ENCODE measurements at regions not wholly inside any gene's neighbourhood (a gene's known extent, or its start where the extent isn't known, plus 50 kb on each side); places are given as distances from the start of the nearest gene placed in this dataset.
A peak's percentile ranks its signal among the peaks of the same experiment; 100 is the strongest.

DNA sequence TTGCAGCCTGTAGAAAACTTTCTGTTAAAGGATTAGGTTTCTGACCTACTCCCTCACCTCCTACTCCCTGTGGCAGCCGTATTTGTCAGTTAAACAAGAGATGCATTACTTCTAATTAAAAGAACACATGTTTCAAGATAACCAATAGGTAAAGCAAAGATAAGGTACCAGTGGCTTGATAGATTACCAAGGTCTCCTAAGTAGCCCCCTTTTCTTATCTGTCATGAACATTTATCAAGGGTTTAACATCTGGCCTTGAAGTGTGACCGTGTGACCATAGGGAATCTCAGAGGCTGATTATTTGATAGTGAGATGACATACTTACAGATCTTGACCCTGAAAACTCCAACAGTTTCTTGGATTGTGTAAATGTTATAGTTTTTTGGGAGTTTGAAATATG is 764.0 kb upstream of the EDIL3 start:
- Histone ChIP-seq H3K4me2 (ENCODE audit: insufficient read depth, low read length, poor library complexity, severe bottlenecking) (no peak overlapping the region), H2AFZ (ENCODE audit: low read length) (no peak overlapping the region), H3K4me3 (ENCODE audit: low read length in 2 of 2) (no peak overlapping the region), H3K79me1 (ENCODE audit: low read depth, low read length) (no peaks in the 10 kb centered on the region), H3K4me1 (ENCODE audit: control insufficient read depth in 2 of 2, insufficient read depth in 1 of 2, low read depth in 1 of 2, low read length in 2 of 2) (no peaks in the 10 kb centered on the region), H3K9me3 (replicated peaks in 1 of 2; ENCODE audit: control insufficient read depth in 2 of 2, insufficient read depth in 1 of 2, low read depth in 1 of 2, low read length in 2 of 2) (no peaks in the 10 kb centered on the region), H3K18ac (ENCODE audit: low read length) (no peak overlapping the region), H3K9ac (ENCODE audit: low read depth, low read length, poor library complexity) (no peak overlapping the region), H2BK15ac (ENCODE audit: low read length) (no peak overlapping the region), H2BK120ac (ENCODE audit: low read depth, low read length) (no peak overlapping the region), H3K14ac (ENCODE audit: low read length) (no peak overlapping the region), H4K91ac (ENCODE audit: low read depth, low read length, poor library complexity) (no peak overlapping the region), H2BK5ac (ENCODE audit: low read length) (no peak overlapping the region), H3K27ac (replicated peaks; ENCODE audit: low read length) (no peak overlapping the region), H3K4ac (ENCODE audit: low read length) (no peak overlapping the region), H3K27me3 (ENCODE audit: control insufficient read depth in 3 of 3, insufficient read depth in 3 of 3, low read depth in 1 of 3, low read length in 3 of 3) (no peaks in the 10 kb centered on the region), H2BK12ac (ENCODE audit: low read length) (no peak overlapping the region), H2AK5ac (ENCODE audit: low read depth, low read length) (no peak overlapping the region), H4K8ac (ENCODE audit: low read depth, low read length) (no peak overlapping the region), H3K36me3 (replicated peaks in 1 of 2; ENCODE audit: control insufficient read depth in 2 of 2, insufficient read depth in 2 of 2, low read length in 2 of 2) (no peaks in the 10 kb centered on the region), H3K23ac (ENCODE audit: low read depth, low read length, poor library complexity) (no peak overlapping the region)
- DNase-seq (ENCODE audit: low spot score) = no peak
- no CpG with 5 or more reads among the region's 2 CpGs for WGBS, 2 donors (ENCODE audit: extremely low coverage in 2 of 2, insufficient read length in 2 of 2, insufficient replicate concordance in 1 of 2)

DNA sequence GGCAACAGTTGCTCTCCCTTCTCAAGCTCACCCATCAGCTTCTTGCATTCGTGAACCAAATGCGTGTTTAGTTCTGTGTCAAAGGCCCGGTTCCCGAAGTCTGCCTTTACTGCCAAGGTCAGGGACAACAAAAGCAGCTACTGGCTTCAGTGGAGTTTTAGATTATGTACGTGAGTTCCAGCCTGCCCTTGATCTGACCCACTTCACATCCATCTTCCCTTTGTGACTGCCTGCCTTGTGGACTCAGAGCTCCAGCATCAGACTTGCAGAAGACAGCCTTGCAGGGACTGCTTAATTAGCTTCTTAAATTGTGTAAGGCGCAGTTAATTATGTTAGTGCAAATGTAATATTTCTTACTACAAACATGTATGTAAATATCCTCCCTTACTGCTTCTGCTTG is 774.7 kb upstream of the EDIL3 start:
- no peak overlapping the region for H3K23ac ChIP-seq (ENCODE audit: low read depth, low read length, poor library complexity)
- no peaks in the 10 kb centered on the region for H3K9me3 ChIP-seq (replicated peaks in 1 of 2; ENCODE audit: control insufficient read depth in 2 of 2, insufficient read depth in 1 of 2, low read depth in 1 of 2, low read length in 2 of 2)
- H2BK12ac ChIP-seq (ENCODE audit: low read length) = no peak overlapping the region
- no peak overlapping the region for H2BK5ac ChIP-seq (ENCODE audit: low read length)
- WGBS, 2 donors (ENCODE audit: extremely low coverage in 2 of 2, insufficient read length in 2 of 2, insufficient replicate concordance in 1 of 2) = no CpG with 5 or more reads among the region's 6 CpGs
- no peak overlapping the region for H4K8ac ChIP-seq (ENCODE audit: low read depth, low read length)
- H2BK120ac ChIP-seq (ENCODE audit: low read depth, low read length) = no peak overlapping the region
- H3K9ac ChIP-seq (ENCODE audit: low read depth, low read length, poor library complexity) = no peak overlapping the region
- H2AK5ac ChIP-seq (ENCODE audit: low read depth, low read length) = no peak overlapping the region
- no peaks in the 10 kb centered on the region for H3K79me1 ChIP-seq (ENCODE audit: low read depth, low read length)
- H3K14ac ChIP-seq (ENCODE audit: low read length) = no peak overlapping the region
- H3K27ac ChIP-seq (replicated peaks; ENCODE audit: low read length) = no peak overlapping the region
- no peak overlapping the region for H2BK15ac ChIP-seq (ENCODE audit: low read length)
- H3K4me3 ChIP-seq (ENCODE audit: low read length in 2 of 2) = no peak overlapping the region
- H3K4me1 ChIP-seq (ENCODE audit: control insufficient read depth in 2 of 2, insufficient read depth in 1 of 2, low read depth in 1 of 2, low read length in 2 of 2) = no peaks in the 10 kb centered on the region
- no peak overlapping the region for H3K18ac ChIP-seq (ENCODE audit: low read length)
- H3K36me3 ChIP-seq (replicated peaks in 1 of 2; ENCODE audit: control insufficient read depth in 2 of 2, insufficient read depth in 2 of 2, low read length in 2 of 2) = no peaks in the 10 kb centered on the region
- no peak for DNase-seq (ENCODE audit: low spot score)
- no peak overlapping the region for H2AFZ ChIP-seq (ENCODE audit: low read length)
- no peak overlapping the region for H4K91ac ChIP-seq (ENCODE audit: low read depth, low read length, poor library complexity)
- no peak overlapping the region for H3K4me2 ChIP-seq (ENCODE audit: insufficient read depth, low read length, poor library complexity, severe bottlenecking)
- no peak overlapping the region for H3K4ac ChIP-seq (ENCODE audit: low read length)
- H3K27me3 ChIP-seq (ENCODE audit: control insufficient read depth in 3 of 3, insufficient read depth in 3 of 3, low read depth in 1 of 3, low read length in 3 of 3) = no peaks in the 10 kb centered on the region

DNA sequence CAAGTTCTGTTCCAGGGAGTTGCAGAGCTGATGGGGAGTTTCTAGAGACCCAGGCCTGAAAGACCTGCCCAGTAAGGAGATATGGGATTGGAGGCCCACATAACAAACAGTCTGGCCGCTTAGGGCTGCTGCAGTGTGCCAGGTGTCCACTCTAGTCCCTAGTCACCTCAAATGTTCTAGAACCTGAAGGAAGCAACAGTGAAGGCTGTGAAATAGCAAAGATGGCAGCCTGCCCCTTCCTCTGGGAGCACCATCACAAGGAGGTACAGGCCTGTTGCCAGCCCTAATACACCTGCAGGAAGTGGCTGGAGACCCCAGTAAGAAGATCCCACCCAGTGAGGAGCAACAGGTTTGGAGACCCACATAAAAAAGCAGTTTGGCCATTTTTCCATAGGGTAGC is 783.8 kb upstream of the EDIL3 start:
- Histone ChIP-seq H2AFZ (ENCODE audit: low read length) (no peak overlapping the region), H3K18ac (ENCODE audit: low read length) (no peak overlapping the region), H3K4me3 (ENCODE audit: low read length in 2 of 2) (peak overlapping the region in 1 of 2 donors; percentile 9), H3K4ac (ENCODE audit: low read length) (no peak overlapping the region), H2BK5ac (ENCODE audit: low read length) (no peak overlapping the region), H3K9me3 (replicated peaks in 1 of 2; ENCODE audit: control insufficient read depth in 2 of 2, insufficient read depth in 1 of 2, low read depth in 1 of 2, low read length in 2 of 2) (no peaks in the 10 kb centered on the region), H4K8ac (ENCODE audit: low read depth, low read length) (no peak overlapping the region), H3K9ac (ENCODE audit: low read depth, low read length, poor library complexity) (no peak overlapping the region), H2BK12ac (ENCODE audit: low read length) (no peak overlapping the region), H4K91ac (ENCODE audit: low read depth, low read length, poor library complexity) (no peak overlapping the region), H3K4me2 (ENCODE audit: insufficient read depth, low read length, poor library complexity, severe bottlenecking) (no peak overlapping the region), H3K23ac (ENCODE audit: low read depth, low read length, poor library complexity) (no peak overlapping the region), H3K27ac (replicated peaks; ENCODE audit: low read length) (no peak overlapping the region), H3K36me3 (replicated peaks in 1 of 2; ENCODE audit: control insufficient read depth in 2 of 2, insufficient read depth in 2 of 2, low read length in 2 of 2) (no peaks in the 10 kb centered on the region), H3K14ac (ENCODE audit: low read length) (no peak overlapping the region), H2BK120ac (ENCODE audit: low read depth, low read length) (no peak overlapping the region), H3K4me1 (ENCODE audit: control insufficient read depth in 2 of 2, insufficient read depth in 1 of 2, low read depth in 1 of 2, low read length in 2 of 2) (no peaks in the 10 kb centered on the region), H3K79me1 (ENCODE audit: low read depth, low read length) (no peaks in the 10 kb centered on the region), H3K27me3 (ENCODE audit: control insufficient read depth in 3 of 3, insufficient read depth in 3 of 3, low read depth in 1 of 3, low read length in 3 of 3) (no peaks in the 10 kb centered on the region), H2AK5ac (ENCODE audit: low read depth, low read length) (no peak overlapping the region), H2BK15ac (ENCODE audit: low read length) (no peak overlapping the region)
- no peak for DNase-seq (ENCODE audit: low spot score)
- no CpG with 5 or more reads among the region's 1 CpG for WGBS, 2 donors (ENCODE audit: extremely low coverage in 2 of 2, insufficient read length in 2 of 2, insufficient replicate concordance in 1 of 2)

- no peaks in the 10 kb centered on the region for H3K36me3 ChIP-seq (replicated peaks in 1 of 2; ENCODE audit: control insufficient read depth in 2 of 2, insufficient read depth in 2 of 2, low read length in 2 of 2)
- H3K79me1 ChIP-seq (ENCODE audit: low read depth, low read length) = no peaks in the 10 kb centered on the region
- H3K27ac ChIP-seq (replicated peaks; ENCODE audit: low read length) = no peak overlapping the region
- no peaks in the 10 kb centered on the region for H3K27me3 ChIP-seq (ENCODE audit: control insufficient read depth in 3 of 3, insufficient read depth in 3 of 3, low read depth in 1 of 3, low read length in 3 of 3)
- H4K8ac ChIP-seq (ENCODE audit: low read depth, low read length) = no peak overlapping the region
- WGBS, 2 donors (ENCODE audit: extremely low coverage in 2 of 2, insufficient read length in 2 of 2, insufficient replicate concordance in 1 of 2) = no CpG with 5 or more reads among the region's 4 CpGs
- H2AK5ac ChIP-seq (ENCODE audit: low read depth, low read length) = no peak overlapping the region
- no peak overlapping the region for H2BK12ac ChIP-seq (ENCODE audit: low read length)
- H3K14ac ChIP-seq (ENCODE audit: low read length) = no peak overlapping the region
- H2BK120ac ChIP-seq (ENCODE audit: low read depth, low read length) = no peak overlapping the region
- no peak overlapping the region for H3K4ac ChIP-seq (ENCODE audit: low read length)
- no peak overlapping the region for H3K9ac ChIP-seq (ENCODE audit: low read depth, low read length, poor library complexity)
- H2AFZ ChIP-seq (ENCODE audit: low read length) = no peak overlapping the region
- DNase-seq (ENCODE audit: low spot score) = no peak
- H2BK5ac ChIP-seq (ENCODE audit: low read length) = no peak overlapping the region
- no peak overlapping the region for H3K4me3 ChIP-seq (ENCODE audit: low read length in 2 of 2)
- H4K91ac ChIP-seq (ENCODE audit: low read depth, low read length, poor library complexity) = no peak overlapping the region
- no peak overlapping the region for H3K4me2 ChIP-seq (ENCODE audit: insufficient read depth, low read length, poor library complexity, severe bottlenecking)
- no peak overlapping the region for H3K23ac ChIP-seq (ENCODE audit: low read depth, low read length, poor library complexity)
- H3K9me3 ChIP-seq (replicated peaks in 1 of 2; ENCODE audit: control insufficient read depth in 2 of 2, insufficient read depth in 1 of 2, low read depth in 1 of 2, low read length in 2 of 2) = no peaks in the 10 kb centered on the region
- no peak overlapping the region for H2BK15ac ChIP-seq (ENCODE audit: low read length)
- H3K18ac ChIP-seq (ENCODE audit: low read length) = no peak overlapping the region
- no peaks in the 10 kb centered on the region for H3K4me1 ChIP-seq (ENCODE audit: control insufficient read depth in 2 of 2, insufficient read depth in 1 of 2, low read depth in 1 of 2, low read length in 2 of 2)
These were observed 785.5 kb upstream of the EDIL3 start for GRCh38 chr5:85170183-85170582.

Measured in neuronal stem cell (in vitro differentiated cells).